ENCODE measurements at regions not wholly inside any gene's neighbourhood (a gene's known extent, or its start where the extent isn't known, plus 50 kb on each side); places are given as distances from the start of the nearest gene placed in this dataset.

DNA sequence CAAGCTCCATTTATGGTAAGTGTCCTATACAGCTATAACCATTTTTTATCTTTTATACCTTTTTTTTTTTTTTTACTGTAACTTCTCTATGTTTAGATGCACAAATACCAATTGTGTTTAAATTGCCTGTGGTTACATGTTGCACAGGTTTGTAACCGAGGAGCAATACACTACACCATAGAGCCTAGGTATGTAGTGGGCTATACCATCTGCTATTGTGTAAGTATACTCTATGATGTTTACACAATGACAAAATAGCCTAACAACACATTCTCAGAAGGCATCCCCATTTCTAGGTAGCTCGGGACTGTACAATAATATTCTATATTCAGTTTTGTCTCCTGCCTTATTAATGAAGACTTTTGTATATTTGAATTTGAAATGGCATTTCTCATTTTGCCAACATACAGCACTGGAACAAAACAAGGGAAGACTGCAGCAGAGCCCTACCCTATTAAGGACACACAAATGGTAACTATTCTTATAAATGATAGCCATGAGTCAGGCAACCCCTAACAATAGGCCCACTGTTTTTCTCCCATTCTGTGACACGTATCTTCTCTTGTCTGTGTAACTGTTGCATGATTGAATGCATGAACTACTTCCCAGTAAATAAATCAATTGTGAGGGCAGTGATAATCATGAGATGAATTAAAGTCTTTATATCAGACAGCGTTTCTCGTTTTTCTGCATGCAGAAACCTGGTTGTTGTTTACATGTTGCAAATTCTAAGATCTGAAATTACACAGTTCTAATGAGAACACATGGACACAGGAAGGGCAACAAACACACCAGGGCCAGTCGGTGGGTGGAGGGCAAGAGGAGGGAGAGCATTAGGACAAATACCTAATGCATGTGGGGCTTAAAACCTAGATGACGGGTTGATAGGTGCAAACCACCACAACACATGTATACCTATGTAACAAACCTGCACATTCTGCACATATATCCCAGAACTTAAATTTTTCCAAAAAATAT, 173.9 kb downstream of the EPM2A start:
- TF ChIP-seq FOXM1 (IDR thresholded peaks at IDR 0.05; ENCODE audit: borderline replicate concordance) = no peak
- no peak for TF ChIP-seq LEF1 (IDR thresholded peaks at IDR 0.05; ENCODE audit: borderline replicate concordance)
- no peak for TF ChIP-seq ZNF384 (IDR thresholded peaks at IDR 0.05)
- TF ChIP-seq BHLHE40 (IDR thresholded peaks at IDR 0.05; ENCODE audit: borderline replicate concordance) = no peak
- TF ChIP-seq SUZ12 (IDR thresholded peaks at IDR 0.05) = no peak
